ENCODE measurements at regions not wholly inside any gene's neighbourhood (a gene's known extent, or its start where the extent isn't known, plus 50 kb on each side); places are given as distances from the start of the nearest gene placed in this dataset.

GRCh38 chr3:177362626-177363025 is 165.3 kb upstream of the TBL1XR1 start:
- TF ChIP-seq, protein P1, sequence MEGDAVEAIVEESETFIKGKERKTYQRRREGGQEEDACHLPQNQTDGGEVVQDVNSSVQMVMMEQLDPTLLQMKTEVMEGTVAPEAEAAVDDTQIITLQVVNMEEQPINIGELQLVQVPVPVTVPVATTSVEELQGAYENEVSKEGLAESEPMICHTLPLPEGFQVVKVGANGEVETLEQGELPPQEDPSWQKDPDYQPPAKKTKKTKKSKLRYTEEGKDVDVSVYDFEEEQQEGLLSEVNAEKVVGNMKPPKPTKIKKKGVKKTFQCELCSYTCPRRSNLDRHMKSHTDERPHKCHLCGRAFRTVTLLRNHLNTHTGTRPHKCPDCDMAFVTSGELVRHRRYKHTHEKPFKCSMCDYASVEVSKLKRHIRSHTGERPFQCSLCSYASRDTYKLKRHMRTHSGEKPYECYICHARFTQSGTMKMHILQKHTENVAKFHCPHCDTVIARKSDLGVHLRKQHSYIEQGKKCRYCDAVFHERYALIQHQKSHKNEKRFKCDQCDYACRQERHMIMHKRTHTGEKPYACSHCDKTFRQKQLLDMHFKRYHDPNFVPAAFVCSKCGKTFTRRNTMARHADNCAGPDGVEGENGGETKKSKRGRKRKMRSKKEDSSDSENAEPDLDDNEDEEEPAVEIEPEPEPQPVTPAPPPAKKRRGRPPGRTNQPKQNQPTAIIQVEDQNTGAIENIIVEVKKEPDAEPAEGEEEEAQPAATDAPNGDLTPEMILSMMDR (conservative IDR thresholded peaks at IDR 0.05; ENCODE audit: low read depth, low read length), result no peak
- no peak for TF ChIP-seq EZH2 (IDR thresholded peaks at IDR 0.05; ENCODE audit: borderline replicate concordance, low read depth, low read length, poor library complexity, severe bottlenecking)

All from A673 (cell line).